C4-2B (cell line): ENCODE measurements at regions not wholly inside any gene's neighbourhood (a gene's known extent, or its start where the extent isn't known, plus 50 kb on each side); places are given as distances from the start of the nearest gene placed in this dataset.

Source experiments
- H3K27ac ChIP-seq: fragments of 450-650 bp; 2 replicates; pipeline ENCODE4 v1.5.1; 2017
- CTCF ChIP-seq: fragments of 450-650 bp; conservative IDR thresholded peaks from 2 replicates; pipeline ENCODE4 v1.5.1; 2017; ENCODE audit warnings: mild to moderate bottlenecking
- ZFX ChIP-seq: fragments of 450-650 bp; IDR thresholded peaks from 2 replicates; pipeline ENCODE4 v1.6.1; 2017

- H3K27ac ChIP-seq: no peak overlapping the region
- TF ChIP-seq ZFX (no peak), CTCF (no peak)
These were observed 125.8 kb upstream of the KCNH8 start for GRCh38 chr3:19022546-19022945.

- H3K27ac ChIP-seq: no peak overlapping the region
- TF ChIP-seq CTCF (no peak), ZFX (no peak)
These were observed 131.5 kb upstream of the KCNH8 start for GRCh38 chr3:19016851-19017250.

GRCh38 chr3:19013879-19014278 is 134.4 kb upstream of the KCNH8 start:
- H3K27ac ChIP-seq: no peak overlapping the region

GRCh38 chr3:19012846-19013245 is 135.5 kb upstream of the KCNH8 start:
- TF ChIP-seq ZFX (no peak), CTCF (no peak)
- H3K27ac ChIP-seq: no peak overlapping the region

More at GRCh38 chr3:19013879-19014278, 134.4 kb upstream of the KCNH8 start:
- TF ChIP-seq CTCF: no peak
- no peak for TF ChIP-seq ZFX

- TF ChIP-seq CTCF (no peak), ZFX (no peak)
- H3K27ac ChIP-seq: no peak overlapping the region
These were observed 145.7 kb upstream of the KCNH8 start for GRCh38 chr3:19002606-19003005.

GRCh38 chr3:18998069-18998468 is 150.2 kb upstream of the KCNH8 start:
- no peak overlapping the region for H3K27ac ChIP-seq
- TF ChIP-seq ZFX: no peak
- TF ChIP-seq CTCF: no peak

- H3K27ac ChIP-seq: no peak overlapping the region
- TF ChIP-seq CTCF (no peak), ZFX (no peak)
These were observed 155.6 kb upstream of the KCNH8 start for GRCh38 chr3:18992709-18993108.
